RPMI8226 (cell line): ENCODE measurements at regions not wholly inside any gene's neighbourhood (a gene's known extent, or its start where the extent isn't known, plus 50 kb on each side); places are given as distances from the start of the nearest gene placed in this dataset.

ENCODE experiments used
- DNase-seq: peaks from one replicate; pipeline ENCODE4 v3.0.0-alpha.2; 2015

DNA sequence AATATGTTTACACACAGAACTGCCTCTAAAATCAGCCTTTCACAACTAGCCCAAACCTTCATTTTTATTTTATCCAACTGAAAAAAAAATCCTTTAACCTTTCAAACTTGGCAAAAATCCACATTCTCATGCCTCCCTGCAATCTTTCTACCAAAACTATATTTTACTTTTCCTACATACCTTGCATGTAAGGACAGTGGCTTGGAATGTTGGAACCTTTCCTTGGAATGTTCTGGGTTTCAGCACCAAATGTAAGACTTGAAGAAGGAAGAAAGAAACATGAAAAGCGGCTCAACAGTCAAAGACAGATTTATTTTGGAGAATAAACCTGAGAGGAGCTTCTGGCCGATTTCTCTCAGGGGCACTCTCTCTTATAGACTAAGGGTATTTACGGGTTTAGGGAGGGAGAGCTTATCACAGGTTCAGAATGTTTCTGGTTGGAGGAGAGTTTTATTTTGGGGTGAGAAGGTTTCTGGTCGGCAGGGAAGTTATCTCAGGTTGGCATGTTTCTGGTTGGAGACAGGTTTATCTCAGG, 79.7 kb downstream of the RRM2 start:
- DNase-seq, result no peak

DNA sequence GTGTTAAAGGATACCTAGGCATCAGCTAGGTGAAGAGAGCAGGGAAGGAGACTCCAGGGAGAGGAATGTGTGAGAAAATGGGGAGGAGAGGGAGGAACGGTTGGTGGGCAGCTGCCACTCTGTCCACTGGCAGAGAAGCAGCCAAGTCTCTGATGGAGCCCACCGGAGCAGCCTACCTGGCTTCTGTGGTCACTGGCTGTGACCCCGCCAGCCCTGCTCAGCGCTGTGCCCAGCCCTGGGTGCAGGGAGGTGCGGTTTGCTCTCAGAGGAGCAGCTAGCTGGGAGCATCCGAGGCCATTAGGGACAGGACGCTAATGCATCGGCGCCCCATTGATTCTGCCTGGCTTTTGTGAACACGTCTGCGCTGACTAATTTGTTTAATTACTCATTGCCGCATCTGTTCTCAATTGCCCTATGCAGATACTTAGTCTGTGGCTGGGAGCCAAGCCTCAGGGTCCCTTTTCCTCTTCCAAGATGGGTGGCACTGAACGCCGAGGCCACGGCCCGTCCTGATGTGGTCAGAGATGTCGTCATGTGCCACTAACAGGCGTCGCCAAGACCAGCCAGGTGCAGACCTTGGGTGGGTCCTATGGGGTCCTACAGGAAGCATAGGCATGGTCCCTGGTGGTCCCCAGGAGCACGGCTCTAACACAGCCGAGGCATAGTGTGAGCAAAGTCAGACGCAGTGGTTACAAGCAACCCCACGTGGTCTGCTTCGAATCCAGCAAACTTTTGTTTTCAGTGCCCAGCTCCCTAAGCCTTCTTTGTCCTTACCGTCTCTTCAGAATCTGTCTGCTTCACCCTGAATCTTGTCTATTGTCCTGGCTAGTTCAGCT, 82.0 kb downstream of the RRM2 start:
- no peak for DNase-seq

DNA sequence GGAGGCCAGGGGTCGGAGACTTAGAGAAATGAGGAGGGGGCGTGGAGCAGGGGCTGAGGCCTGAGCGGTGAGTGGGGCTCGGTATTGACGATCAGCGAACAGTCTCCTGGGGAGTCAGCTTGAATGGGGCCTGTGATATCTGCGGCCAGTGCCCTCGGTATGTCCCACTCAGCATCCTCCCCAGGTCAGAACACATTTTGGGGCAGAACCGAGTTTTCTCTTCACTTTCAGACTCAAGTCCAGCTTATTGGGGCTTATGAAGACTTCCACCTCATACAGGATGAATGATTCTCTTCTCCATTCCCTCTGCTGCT, 82.6 kb downstream of the RRM2 start:
- DNase-seq, result no peak

DNA sequence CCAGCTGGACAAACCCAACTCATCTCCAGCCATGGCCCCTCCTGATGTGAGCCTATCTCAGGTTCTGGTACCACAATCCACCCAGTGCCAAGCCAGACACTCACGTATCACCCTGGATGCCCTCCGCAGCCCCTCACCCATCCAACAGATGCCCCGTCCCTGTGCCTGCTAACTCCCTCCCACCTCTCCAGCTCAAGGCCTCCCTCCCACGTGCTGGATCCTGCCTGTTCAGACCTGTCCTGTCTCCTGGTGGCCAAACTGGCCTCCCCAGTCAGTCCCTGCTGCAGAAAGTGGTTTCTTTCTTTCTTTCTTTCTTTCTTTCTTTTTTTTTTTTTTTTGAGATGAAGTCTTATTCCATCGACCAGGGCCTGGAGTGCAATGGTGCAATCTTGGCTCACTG, 86.2 kb downstream of the RRM2 start:
- DNase-seq, result no peak

DNA sequence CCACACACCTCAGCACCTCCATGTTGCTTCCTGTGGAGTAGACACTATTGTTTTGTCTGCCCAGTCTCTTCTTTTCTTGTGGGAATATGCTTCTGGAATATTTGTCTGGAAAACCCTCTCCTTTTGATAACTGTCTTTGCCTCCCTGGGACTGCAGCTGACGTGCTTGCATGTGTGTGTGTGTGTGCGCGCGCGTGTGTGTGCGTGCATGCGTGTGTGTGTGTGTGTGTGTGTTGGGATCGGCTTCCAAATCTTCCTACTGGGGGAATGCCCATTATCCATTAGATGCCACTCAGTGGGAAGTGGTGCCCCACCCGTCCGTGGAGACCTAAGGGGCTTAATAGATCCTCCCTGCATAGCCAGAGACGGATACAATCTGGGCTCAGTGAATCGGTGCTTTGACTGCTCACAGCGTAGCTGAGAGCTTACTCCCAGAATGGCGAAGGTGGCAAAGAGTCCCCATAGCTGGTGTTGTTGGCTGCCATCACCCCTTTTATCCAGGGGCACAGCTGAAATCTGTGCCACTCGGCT, 86.9 kb downstream of the RRM2 start:
- no peak for DNase-seq

DNA sequence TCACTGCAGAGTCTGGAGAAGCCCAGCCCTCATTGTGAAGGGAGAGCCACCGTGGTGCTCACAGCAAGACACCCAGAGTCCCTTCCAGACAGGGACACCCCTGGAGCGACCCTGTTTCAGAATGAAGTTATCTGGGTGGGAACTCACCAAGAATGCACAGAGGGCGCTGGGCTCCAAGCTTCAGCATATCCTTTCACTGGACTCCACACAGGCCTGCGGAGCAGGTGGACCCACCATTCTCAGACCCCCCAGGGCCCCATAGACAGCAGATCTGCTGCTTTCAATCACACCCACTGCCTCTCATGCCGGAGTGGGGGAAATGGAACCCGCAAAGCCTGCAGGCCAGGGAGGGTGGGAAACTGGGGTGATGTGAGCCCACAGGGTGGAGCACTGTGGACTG, 87.8 kb downstream of the RRM2 start:
- DNase-seq, result no peak

DNA sequence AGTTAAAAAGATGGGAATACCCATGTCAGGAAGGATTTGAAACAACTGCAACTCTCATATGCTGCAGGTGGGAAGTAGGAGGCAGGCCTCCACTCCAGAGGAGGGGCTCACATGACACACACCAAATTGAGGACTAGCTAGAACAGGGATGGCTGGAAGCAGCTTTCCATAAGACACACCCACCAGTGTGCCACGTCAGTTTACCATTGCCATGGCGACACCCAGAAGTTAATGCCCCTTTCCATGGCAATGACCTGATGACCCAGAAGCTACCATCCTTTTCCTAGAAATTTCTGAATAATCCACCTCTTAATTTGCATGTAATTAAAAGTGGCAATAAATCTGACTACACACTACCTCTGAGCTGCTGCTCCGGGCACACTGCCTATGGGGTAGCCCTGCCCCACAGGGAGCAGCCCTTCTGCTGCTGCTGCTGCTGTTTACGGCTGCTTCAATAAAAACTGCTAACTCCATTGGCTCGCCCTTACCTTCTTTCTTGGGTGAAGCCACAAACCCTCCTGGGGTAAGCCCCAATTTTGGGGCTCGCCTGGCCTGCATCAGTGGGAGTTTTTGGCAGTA, 89.4 kb downstream of the RRM2 start:
- no peak for DNase-seq

DNA sequence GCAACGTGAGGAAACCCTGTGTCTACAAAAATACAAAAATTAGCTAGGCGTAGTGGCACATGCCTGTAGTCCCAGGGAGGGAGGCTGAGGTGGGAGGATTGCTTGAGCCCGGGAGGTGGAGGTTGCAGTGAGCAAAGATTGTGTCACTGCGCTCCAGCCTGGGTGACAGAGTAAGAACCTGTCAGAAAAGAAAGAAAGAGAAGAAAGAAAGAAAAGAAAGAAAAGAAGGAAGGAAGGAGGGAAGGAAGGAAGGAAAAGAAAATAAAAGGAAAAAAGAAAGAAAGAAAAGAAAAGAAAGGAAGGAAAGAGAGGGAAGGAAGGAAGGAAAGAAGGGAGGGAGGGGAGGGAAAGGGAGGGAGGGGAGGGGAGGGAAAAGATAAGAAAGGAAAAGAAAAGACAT, 89.9 kb upstream of the HPCAL1 start:
- DNase-seq, result no peak

DNA sequence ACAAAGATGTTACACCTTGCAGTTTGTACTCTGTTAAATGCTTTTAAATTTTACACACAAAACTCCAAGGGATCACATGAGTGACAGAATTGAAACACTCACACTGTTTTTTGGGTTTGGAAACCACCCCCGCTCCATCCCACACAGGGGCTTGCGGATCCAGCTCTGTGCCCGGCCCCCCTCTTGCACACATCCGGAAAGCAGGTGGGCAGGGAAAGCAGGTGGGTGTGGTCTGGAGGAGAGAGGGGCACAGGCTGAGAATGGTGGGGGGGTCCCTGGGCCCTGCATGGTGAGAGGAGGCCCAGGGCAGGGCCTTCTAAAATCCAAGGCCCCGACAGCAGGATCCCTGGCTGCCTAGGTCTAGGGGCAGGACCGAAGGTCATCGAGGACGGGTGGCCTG, 88.5 kb upstream of the HPCAL1 start:
- no peak for DNase-seq

DNA sequence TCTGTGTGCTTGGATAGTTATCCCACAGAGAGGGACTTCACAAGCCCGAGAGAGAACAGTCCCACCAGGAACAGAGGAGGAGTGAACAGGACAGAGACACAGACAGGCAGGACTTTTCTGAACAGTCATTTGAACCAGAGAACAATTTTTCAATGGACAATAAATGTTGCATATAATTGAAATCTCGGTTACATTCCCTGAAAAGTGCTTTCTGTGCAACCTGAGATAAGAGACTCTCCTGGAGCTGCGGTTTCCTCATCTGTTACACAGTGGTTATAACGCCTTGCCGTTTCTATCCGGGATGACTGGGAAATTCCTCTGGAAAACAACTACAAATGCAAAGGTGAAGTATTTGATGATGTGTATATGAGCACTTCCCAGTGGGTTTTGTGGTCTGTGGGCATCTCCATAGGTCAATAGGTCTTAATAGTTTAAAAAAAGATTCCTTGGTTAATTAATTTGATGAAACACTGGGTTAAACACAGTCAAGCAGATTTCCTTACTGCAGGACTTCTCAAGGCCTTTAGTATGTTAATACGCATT, 87.2 kb upstream of the HPCAL1 start:
- no peak for DNase-seq

DNA sequence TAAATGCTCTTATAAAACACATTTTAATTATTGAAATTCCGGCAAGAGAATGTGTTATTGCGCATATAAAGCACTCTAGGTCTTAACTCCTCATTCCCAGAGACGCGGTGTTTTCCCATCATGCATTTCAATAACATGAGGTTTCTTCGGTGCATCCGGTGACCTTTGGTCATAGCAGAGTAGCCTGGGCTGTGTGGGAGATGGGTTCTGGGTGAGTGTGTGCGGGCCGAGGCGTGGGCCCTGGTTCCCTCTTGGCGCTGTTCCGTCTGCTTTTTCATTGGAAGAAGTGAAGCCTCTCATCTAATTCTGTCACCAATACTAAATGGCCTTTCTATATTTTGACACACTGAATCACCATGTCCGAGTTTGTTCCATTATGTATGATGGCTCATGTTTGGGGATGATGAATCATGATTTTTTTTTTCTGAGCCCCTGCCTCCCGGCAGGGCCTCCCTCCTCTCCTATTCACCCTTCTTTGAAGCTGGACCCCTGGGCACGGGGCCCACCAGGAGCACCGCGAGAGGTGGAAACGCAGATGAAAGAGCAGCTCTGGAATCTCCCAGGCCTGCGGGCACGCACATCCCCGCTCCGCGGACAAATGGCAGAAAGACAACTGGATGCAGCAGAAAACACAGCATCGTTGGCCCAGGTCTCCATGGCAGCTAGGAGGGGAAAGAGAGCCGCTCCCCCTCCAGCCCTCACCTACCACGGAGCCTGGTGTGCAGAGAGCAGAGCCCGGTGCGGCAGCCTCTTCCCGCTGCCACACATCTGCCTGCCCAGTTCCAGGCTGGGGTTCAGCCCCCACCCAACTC, 85.8 kb upstream of the HPCAL1 start:
- DNase-seq, result no peak

DNA sequence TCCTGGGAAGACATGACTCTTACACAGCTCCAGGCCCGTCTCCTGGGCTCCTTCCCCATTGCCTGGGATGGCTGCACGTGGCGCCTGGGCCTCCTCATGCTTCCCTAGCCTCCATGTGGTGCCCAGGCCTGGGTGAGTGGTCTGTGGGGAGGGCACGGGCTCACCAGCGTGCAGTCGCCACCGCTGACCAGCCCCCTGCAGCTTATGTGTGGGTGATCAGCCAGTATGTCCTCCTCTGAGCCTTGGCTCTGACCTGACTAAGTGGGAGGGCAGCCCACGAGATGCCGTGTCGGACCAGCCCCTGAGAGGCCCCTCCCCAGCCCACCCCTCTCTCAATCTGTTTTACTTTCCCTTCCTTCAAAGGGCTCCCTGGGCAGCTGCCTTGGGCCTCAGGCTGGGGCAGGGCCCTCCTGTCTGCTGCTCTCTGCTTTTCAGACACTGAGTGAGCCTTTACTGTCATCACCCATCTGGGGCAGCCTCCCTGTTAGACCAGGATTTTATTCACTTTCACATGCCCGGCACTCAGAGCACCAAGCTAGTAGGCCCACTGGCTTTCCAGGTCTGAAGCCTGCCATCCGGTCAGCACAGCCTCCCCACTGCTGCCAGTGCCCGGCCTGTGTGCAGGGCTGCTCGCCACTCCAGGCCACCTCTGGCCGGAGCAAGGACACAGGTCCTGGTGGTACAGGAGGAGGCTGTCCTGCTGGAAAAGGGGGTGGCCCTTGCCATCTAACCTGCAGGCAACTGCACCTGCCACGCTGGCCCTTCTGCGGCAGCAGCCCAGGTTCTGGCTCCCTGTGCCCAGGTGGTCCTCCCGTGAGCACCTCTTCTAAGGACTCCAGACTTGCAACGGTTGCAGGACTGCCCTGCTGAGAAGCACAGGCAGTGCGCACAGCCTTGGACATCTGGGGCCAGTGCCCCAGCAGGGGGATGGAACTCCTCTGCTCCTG, 84.9 kb upstream of the HPCAL1 start:
- DNase-seq, result no peak

DNA sequence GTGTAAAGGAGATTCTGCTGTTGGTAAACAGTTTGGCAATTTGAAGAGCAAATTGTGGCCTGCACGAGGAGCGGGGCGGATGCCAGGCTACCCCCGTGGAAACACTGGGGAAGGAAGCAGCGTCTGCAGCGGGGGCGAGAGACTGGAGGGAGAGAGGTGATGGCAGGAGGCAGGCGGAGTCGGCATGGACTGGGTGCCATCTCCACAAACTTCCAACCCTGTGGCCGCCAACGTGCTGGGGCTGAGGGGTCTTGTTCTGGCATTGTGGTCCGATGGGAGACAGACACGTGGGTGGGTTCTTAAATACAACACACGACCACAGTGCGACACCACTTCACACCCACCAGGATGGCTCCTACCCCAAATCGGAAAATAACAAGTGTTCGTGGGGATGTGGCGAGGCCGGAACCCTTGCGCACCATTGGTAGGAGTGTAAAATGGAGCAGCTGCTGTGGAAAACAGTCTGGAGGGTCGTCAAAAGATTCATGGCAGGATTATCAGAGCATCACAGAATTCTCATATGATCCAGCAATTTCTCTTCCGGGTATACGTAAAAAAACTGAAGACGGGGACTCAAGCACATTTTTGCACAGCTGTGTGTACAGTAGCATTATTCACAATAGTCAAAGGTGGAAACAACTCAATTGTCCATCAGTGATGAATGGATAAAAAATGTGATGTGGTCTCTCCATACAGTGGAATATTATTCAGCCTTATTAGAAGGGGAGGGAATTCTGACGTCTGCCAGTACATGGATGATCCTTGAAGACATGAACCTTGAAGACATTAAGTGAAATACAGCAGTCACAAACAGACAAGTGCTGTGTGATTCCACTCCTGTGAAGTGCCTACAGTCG, 82.4 kb upstream of the HPCAL1 start:
- DNase-seq, result no peak

DNA sequence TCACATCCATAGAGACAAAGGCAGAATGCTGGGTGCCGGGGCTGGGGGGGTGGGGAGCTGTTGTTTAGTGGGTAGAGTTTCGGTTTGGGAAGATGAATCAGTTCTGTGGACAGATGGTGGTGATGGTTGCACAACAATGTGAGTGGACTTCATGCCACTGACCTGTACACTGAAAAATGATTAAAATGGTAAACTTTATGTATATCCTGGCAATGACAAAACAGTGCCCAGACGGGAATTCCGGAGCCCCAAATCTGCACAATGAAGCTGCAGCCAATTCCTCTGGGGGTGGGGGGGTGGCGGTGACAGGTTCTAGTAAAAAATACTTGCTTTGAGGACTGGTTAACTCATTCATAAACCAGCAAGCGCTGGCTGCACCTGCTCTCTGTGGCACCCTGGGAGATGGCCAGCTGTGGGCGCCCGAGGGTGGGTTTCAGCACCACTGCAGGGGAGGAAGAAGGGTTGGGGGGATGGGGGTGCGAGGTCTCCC, 81.8 kb upstream of the HPCAL1 start:
- peak; percentile 63 for DNase-seq

DNA sequence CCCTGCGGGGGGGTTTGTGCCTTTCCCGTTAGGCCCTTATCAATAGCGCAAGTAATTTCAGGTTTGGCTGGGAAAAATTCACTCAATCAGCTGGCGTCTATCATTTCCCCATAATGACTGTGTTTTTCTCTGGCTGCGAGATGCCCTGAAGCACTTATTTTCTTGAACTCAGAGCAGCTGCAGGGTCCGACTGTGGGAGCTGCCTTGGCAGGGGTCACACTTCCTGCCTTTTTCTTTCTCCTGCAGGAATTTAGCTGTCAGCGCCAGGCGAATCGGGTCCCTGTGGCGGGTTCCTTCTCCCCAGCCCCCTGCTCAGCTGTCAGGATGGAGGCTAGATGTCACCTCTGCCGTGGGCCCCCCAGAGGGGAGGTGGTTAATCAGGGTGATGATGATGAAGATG, 81.3 kb upstream of the HPCAL1 start:
- no peak for DNase-seq

DNA sequence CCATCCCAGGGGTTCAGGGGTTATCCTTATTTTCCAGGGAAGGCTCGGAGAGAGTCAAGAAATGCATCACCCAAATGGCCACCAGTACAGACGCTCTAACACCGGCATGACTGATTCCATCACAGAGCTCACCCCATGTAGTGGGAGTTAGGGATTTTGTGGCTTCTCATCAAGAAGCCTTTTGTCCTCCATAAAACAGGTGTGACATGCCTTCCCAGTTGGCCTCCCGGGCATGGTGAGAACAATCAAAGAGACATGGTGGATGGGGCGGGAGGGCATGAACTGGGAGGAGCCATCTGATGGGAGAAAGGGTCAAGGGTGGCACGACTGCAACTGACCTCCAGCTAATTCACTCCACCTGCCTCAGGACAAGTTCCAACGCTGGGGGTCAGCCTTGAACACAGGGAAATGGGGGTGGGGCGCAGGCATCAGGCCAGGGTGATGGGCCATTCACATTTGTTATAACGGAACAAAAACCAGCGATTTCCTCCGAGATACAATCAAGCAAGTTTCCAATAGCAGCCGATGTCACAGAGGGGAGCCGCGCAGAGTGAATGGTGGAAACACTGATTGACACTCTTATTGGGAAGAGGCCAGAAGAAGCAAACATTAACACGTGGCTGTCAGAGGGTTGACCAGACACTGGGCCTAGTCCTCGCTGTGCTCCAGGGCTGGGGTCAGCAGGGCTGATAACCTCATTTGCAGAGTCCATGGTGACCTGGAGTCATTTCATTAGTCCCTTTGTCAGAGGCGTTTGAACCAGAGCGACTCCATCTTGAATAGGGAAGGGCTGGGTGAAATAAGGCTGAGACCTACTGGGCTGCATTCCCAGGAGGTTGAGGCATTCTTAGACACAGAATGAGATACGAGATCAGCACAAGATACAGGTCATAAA, 80.5 kb upstream of the HPCAL1 start:
- no peak for DNase-seq

DNA sequence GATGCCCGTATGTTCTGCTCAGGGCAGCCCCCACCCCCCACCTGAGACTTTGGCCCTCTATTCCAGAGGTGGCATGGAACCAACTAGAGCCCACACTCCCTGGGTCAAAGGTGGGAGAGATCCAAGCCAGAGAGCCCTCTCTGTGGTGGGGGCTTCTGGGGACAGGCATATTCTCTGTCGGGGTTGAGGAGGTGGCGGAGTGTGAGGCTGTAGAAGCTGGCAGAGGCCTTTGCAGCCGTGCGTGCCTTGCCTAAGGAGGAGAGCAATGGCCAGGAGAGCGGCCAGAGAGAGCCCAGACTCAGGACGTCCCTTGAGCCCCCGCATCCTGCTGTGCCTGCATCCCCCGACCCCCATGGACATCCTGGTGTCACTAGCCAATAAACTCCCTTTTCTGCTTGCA, 79.2 kb upstream of the HPCAL1 start:
- no peak for DNase-seq

DNA sequence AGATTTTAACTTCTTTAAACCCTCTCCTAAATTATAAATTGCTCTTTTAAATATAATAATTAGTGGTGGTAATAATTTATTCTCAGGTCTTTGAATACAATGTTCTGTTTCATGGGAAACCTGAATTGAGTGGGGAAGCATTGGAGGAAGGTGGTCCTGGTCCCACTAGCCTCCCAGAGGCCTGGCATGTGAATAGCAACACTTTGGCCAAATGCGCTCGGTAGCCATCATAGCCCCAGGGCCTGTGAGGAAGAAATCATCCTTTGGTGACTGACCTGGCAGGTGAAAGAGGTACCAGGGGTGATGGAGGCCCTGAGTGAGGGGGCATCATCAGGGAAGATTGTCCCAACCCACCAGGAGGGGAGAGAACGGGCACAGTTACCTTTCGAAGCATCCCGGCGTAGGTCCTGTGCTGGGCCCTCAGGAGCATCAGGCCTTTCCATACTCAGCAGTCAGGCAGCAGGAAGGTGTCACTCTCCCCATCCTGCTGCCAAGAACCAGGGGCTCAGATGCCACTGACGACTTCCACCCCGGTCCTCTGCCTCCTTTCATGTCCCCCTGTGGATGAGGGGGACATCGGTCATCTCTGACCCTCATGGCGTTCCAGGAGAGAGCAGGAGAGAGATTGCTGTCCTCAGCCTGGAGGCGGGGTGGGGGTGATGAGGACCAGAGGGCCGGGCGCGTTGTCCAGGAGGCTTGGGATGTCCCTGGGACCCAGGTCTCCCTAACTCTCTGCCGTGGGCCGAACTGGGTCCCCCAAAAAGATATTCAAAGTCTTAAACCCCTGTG, 78.6 kb upstream of the HPCAL1 start:
- no peak for DNase-seq

DNA sequence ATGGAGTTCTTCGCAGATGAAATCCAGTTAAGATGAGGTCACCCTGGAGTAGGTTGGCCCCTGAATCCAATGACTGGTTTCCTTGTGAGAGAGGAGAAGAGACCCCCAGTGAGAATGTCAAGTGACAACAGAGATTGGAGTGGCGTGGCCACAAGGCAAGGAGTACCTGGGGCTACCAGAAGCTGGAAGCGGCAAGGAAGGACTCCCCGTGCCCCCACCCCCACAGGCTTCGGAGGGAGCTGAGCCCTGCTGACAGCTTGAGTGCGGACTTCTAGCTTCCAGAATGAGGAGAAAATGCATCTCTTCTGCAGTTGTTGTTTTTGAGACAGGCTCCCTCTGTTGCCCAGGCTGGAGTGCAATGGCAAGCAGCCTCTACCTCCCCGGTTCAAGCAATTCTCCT, 78.0 kb upstream of the HPCAL1 start:
- DNase-seq, result no peak
